ENCODE measurements at regions not wholly inside any gene's neighbourhood (a gene's known extent, or its start where the extent isn't known, plus 50 kb on each side); places are given as distances from the start of the nearest gene placed in this dataset.
"Not testable (repeated sequence)": the region's sequence is repeated elsewhere in the genome, so short reads cannot be mapped to it uniquely, and the experiment has no call there.

DNA sequence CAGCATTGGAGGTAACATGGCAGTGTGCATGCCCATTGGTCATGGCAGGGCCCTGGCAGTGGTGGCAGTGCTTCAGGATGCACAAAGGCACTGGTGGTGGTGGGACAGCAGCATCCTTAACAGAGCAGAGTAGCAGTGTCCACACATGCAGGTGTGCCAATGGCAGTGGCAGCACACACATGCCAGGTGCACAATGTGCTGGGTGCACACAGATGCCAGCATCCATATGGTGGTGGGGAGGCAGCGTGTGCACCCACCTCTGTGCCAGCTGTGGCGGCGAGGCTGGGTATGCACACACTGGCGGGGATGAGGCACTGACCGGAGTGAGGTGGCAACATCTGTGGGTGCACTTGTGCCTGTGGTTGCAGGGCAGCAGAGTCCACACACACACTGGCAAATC is 150.6 kb downstream of the SI start:
- DNase-seq (ENCODE audit: low spot score in 2 of 2) = no peak

DNA sequence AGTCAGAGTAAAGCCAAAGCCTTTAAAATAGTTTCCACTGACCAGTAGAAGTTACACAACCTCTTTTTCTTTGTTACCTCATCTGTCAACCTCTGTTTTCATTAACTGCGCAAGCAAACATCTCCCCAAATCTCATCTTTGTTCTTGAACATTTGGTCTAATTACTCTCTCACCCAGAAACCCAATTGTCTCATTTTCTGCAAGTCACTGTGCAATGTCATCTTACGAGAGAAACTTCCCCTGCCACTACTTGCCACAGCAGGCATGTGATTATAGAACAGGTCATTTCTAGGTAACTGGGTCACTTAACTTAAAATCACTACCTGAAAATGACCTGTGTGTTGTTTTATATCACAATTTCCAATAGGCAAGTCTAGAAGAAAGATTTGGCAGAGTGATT is 159.4 kb downstream of the SI start:
- no peak for FAIRE-seq

More for the DNA sequence above, 150.6 kb downstream of the SI start:
- no peak for FAIRE-seq

DNA sequence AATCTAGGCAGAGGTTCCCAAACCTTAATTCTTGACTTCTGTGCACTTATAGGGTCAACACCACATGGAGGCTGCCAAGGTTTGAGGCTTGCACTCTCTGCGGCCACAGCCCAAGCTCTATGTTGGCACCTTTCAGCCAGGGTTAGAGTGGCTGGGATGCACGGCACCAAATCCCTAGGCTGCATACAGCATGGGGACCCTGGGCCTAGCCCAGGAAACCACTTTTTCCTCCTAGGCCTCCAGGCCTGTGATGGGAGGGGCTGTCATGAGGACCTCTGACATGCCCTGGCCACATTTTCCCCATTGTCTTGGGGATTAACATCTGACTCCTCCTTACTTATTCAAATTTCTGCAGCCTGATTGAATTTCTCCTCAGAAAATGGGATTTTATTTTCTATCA is 165.4 kb downstream of the SI start:
- no peak for FAIRE-seq
- no peak for DNase-seq (ENCODE audit: low spot score in 2 of 2)

More for the DNA sequence above, 159.4 kb downstream of the SI start:
- DNase-seq (ENCODE audit: low spot score in 2 of 2) = no peak

DNA sequence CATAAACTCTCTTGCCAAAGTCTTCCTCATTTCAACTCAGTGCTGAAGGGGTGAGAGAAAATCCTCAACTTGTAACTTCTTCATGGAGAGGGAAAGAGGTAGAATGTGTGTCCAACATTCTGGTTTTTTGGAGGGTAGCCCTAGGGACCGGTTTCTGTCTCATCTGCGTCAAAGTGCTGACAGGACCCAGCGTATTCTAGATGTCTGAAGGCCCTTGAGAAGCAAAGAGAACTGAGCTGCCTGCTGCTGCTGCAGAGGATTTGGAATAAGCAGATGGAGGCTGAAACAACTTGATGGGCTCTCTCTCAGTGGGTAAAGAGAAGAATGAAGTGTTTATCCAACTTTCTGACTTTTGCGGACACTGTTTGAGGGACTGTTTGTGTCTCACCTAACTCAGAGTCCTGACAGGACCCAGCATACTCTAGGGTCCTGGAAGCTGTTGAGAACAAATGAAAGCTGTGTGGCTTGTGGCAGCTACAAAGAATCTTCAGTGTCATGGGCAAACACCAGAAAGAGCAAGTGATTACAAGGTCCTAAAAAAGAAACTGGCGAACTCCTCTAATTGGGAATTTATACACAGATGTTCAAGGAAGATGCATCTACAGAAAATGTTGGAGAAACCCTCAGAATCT is 174.4 kb downstream of the SI start:
- DNase-seq (ENCODE audit: low spot score in 2 of 2) = no peak
- no peak for FAIRE-seq

DNA sequence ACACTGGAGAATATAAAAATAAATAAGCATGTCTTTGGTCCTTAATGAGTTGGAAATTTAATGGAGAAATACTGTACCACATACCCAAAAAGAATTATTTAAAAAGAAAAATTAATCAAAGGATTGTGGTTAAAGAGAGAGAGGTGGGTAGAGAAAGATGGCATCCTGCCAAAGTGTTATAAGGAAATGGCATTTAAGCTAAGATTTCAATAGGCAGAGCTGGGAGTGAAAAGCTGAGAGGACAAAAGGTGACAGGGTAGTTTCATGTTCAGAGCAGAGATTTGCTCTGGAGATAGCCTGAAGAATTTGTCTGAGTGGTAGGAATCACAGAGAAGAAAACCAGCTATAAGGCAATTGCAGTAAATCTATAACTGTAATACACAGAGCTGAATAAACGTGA is 181.0 kb downstream of the SI start:
- DNase-seq (ENCODE audit: low spot score in 2 of 2) (no peak), FAIRE-seq (no peak)

DNA sequence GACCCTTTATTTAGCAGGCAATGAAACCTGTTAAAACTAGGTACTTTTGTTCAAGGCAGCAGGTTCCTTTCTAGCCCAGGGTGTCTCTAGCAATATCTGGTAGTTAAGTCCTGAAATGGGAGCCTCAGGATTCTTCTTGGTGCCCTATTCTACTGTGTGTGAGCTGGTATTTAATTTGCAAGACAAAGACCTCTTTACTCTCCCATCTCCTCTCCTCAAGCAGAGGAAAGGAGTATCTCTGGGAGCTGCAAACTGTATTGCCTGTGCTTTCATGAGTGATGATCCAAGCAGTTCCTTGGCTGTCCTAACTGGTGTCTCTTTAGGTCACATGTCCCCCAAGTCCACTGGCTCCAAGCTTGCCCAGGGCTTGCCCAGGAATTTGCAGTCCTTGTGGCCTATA is 188.2 kb downstream of the SI start:
- no peak for DNase-seq (ENCODE audit: low spot score in 2 of 2)
- FAIRE-seq = no peak

DNA sequence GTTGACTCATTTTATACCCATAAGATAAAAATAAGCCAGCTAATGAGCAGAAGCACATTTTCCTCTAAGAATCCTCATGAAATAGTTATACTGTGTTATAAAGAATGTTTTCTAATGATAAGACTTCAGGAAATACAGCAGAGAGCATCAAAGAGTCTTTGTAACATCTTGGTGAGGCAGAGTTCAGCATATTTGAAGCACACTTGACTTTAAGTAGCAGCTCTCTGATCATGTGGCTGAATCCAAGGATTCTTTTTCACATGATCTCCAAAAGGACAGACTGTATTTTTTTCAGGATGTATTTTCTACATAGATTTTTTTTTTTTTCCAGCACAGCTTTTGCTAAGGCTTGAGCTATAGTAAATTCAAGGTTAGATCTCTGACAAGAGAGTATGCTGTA is 195.1 kb downstream of the SI start:
- FAIRE-seq (no peak), DNase-seq (ENCODE audit: low spot score in 2 of 2) (no peak)

DNA sequence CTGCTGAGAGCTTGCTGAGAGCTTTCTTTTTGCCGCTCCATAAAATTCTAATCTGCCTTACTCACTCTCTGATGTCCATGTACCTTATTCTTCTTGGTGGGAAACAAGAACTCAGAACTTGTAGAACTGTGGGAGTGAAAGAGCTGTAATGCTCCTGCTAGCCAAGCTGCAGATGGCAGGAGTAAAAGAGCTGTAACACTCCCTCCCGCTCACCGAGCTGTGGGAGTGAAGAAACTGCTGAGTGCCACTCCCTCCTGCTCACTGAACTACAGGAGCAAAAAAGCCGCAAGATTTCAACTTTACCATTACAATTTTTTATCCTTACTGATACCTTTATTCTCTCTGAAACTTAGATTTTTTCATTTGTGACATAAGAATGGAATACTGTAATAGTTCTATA is 199.1 kb downstream of the SI start:
- no peak for FAIRE-seq
- DNase-seq (ENCODE audit: low spot score in 2 of 2) = no peak

DNA sequence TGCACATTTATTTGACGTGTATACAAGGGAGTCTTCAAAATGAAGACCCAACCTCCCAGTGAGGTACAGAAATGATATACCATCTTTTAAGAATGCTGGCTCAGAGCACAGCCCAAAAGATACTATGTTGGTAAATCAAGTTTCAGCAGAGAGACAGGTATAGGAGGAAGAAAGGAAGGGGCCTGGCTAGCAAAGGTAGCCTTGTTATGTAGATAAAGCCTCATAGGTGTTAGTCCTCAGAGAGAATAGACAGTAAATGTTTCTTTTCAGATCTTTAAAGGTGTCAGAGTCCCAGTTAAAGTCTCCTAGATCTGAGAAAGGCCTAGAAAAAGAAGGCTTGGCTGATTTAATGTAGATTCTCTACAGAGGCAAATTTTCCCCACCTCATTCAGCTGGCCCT is 213.8 kb downstream of the SI start:
- no peak for DNase-seq (ENCODE audit: low spot score in 2 of 2)
- no peak for FAIRE-seq

DNA sequence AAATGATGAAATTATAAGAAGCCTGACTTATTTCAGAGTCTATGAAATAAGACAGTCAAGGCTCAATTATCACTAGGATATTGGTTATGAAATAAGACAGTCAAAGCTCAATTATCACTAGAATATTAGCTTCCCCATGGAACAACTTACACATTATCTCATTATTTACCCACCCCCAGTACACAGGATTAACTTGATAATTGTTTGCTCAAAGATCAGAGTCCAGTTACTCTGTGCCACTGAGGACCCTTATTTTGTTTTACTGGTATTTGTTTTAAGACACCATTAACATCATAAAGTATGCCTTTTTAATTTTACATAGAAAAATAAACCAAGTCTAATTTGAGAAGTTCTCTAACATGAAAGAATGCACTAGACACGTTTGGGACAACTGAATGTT is 225.4 kb downstream of the SI start:
- DNase-seq (ENCODE audit: low spot score in 2 of 2) = no peak
- no peak for FAIRE-seq

DNA sequence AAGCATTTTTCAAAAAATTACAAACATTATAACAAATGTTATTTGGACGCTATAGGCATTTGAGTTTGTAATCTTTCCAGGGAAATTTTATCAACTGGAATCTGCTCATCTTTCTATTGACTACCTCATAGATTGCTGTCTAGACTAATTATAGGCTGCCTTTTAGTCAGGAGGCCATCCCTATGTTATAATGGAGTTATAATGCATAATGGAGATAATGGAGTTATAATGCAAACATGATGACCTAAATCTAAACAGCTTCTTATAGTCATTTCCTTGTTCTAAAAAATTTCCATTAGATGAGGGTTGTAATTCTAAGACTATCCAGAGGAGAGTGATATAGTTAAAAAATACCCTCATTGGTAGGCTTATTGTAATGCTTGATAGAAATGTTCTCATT is 226.4 kb downstream of the SI start:
- DNase-seq (ENCODE audit: low spot score in 2 of 2) (no peak), FAIRE-seq (no peak)

DNA sequence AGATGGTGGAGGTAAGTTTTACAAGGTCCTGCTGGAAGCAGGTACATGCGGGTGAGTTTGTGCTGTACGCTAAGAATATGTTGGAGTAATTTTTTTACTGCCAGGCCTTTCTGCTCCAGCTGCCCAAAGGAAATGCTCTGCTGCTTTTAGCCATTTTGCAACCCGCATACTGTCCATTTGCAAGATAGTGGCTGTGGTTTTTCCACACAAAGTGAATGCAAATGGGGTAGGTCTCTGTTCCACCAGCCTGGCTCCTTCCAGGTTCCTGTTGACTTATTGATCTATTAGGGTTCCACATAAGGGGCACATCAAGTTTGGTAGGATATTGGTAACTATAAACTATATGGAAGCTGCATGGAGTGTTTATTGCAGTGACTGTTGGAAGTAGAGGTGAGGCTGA is 227.1 kb downstream of the SI start:
- FAIRE-seq (no peak), DNase-seq (ENCODE audit: low spot score in 2 of 2) (no peak)

DNA sequence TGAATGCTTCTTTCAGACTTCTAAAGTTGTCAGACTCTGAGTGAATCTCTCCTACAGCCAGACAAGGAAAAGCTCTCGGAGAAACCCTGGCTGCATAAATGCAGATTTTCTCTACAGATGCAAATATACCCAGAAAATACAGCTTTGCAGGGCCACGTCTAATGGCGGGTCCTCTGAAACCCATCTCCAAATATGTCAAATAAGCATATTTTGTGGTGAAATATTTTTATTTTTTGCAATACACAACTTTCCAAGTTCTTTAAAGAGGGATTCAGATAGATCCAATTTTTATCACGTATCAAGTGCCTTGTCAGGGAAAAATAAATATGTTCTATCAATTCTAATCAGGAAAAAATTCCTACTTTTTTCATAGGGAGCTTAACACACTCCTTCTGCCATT is 229.4 kb downstream of the SI start:
- no peak for FAIRE-seq
- no peak for DNase-seq (ENCODE audit: low spot score in 2 of 2)

DNA sequence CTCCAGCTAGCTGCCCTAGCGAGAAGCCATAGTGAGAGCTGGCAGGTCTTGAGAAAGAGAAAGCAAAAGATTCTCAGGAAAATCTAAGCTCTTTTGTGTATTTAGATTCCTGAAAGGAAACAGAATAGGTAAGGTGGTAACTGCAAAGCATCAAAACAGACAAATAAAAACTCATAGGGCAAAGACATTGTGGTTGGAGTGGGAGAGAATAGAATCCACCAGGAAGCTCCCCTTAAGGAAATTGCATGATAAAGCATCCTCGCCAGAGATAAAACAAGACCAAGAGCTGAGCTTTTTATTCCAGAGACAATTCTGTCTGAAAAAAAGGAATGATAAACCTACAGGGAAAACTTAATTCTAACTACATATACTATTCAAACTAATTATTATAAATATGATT is 232.6 kb downstream of the SI start:
- DNase-seq (ENCODE audit: low spot score in 2 of 2) (no peak), FAIRE-seq (no peak)

DNA sequence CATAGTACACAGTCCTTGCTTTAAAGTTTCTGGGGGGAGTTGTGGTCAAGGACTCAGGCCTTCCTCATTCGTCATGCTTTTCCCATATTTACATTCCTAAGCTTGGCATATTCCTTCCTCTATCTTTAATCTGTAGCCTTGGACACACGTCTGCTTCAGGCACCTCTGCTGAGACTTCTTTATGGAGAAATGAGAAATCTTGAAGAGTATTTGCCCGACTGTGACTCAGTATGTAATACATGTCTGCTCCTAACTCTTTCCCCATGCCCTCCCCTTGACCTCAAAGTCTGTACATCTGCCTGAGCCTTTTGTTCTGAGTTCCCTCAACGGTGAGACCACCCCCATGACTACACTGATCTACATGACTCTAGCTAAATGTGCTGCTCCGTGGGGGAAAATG is 246.1 kb downstream of the SI start:
- FAIRE-seq = no peak

DNA sequence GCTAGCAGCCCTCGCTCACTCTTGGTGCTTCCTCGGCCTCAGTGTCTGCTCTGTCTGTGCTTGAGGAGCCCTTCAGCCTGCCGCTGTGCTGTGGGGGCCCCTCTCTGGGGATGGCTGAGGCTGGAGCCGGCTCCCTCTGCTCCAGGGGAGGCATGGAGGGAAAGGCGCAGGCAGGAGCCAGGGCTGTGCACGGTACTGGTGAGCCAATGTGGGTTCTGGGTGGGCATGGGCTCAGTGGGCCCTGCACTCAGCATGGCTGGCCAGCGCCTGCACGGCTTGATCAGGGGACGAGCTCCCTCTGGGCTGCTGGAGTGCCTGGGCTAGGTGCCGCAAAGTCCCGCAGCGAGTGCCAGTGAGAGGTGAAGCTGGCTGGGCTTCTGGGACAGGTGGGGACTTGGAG is 260.0 kb downstream of the SI start:
- no peak for FAIRE-seq
- no peak for DNase-seq (ENCODE audit: low spot score in 2 of 2)

More for the DNA sequence above, 246.1 kb downstream of the SI start:
- DNase-seq (ENCODE audit: low spot score in 2 of 2) = no peak

DNA sequence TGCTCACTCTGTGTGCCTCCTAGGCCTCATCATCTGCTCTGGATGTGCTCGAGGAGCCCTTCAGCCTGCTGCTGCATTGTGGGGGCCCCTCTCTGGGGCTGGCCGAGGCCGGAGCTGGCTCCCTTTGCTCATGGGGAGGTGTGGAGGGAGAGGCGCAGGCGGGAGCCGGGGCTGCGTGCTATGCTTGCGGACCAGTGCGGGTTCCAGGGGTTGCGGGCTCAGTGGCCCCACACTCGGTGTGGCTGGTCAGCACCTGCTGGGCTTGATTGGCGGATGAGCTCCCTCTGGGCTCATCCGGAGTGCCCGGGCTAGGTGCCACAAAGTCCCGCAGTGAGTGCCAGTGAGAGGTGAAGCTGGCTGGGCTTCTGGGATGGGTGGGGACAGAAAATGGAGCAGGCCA is 264.2 kb downstream of the SI start:
- DNase-seq (ENCODE audit: low spot score in 2 of 2) (no peak), FAIRE-seq (no peak)

DNA sequence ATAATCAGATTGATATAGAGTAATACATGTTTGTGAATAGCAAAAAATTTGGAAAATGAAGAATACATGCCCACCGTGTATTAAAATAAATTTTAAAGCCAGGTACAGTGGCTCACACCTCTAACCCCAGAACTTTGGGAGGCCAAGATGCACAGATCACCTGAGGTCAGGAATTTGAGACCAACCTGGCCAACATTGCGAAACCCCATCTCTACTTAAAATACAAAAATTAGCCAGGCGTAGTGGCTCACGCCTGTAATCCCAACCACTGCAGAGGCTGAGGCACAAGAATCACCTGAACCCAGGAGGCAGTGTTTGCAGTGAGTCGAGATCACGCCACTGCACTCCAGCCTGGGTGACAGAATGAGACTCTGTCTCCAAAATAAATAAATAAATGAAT is 266.3 kb downstream of the SI start:
- FAIRE-seq = no peak
- no peak for DNase-seq (ENCODE audit: low spot score in 2 of 2)

DNA sequence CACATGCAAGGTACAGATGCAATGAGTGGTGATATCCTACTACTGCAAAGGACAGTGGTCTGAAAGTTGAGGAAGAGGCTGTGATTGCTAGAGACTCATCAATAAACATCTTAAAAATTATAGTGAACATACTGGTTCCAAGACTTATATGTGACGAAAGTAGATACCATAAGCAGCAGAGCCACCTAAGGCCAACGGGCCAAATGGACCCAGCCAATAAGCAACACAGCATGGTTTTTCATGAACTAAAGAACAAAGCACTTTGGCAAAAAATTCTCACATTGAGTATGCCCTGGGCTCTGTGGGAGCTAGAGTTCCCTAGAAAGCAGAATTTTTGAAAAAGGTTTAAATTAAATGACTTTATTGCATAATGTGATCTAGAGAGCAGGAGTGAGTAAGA is 272.1 kb downstream of the SI start:
- FAIRE-seq = no peak

DNA sequence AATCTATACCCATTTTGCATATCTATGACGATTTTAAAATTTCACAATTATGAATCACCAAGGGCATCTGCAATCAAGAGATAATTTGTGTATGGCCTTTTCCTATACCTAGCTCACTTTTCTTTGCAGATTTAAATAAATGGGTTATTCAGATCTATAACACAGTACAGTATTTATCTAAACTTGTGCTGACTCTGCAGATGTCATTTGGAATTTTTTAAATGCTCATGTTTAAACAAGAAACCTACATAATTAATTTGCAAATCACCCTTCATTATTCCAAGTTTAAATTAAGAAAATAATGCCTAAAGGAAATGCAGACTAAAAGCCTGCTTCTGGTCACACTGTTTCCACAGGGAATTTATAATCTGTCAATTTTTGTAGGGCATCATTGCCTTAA is 284.2 kb downstream of the SI start:
- DNase-seq (ENCODE audit: low spot score in 2 of 2) = no peak
- FAIRE-seq = no peak

More for the DNA sequence above, 272.1 kb downstream of the SI start:
- DNase-seq (ENCODE audit: low spot score in 2 of 2) = no peak

DNA sequence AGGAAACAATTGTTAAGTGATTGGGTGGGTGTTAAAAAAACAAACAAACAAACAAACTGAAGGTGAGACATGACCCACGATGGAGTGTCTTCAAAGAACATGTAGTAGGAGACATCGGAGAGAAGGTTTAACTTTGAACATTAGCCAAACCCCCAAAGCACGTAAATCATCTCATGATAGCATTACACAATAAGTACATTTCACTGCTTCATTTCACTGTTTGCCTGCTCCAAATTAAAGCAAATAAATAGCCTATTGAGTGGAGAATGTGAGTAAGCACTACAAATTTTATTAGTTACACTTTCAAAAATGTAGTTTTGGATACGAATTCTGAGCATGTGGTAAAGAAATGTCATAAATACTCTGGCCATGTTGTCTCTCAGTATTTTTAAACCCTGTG is 287.0 kb downstream of the SI start:
- FAIRE-seq (no peak), DNase-seq (ENCODE audit: low spot score in 2 of 2) (no peak)

DNA sequence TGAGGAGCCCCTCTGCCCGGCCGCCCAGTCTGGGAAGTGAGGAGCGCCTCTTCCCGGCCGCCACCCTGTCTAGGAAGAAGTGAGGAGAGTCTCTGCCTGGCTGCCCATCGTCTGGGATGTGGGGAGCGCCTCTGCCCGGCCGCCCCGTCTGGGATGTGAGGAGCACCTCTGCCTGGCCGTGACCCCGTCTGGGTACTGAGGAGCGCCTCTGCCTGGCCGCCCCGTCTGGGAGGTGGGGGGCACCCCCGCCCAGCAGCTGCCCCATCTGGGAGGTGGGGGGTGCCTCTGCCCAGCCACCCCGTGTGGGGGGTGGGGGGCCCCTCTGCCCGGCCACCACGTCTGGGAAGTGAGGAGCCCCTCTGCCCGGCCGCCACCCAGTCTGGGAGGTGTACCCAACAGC is 293.9 kb downstream of the SI start:
- not testable (repeated sequence) for FAIRE-seq; DNase-seq (ENCODE audit: low spot score in 2 of 2)

DNA sequence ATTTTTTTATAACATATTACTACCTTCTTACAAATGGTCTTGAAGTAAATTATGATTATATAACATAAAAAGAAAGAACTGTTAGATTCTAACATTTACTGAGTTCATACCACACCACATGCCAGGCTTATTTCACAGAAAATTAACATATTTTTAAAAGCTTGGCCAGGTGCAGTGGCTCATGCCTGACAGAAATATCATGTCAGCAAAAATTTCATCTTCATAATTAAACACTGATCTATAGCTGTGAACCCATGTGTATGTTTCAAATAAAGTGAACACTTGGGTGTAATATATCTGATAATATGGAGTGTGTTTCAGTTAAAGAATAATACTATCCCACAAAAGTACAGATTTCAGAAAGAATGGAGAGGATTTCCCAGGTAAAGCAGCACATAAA is 296.5 kb downstream of the SI start:
- FAIRE-seq (no peak), DNase-seq (ENCODE audit: low spot score in 2 of 2) (no peak)
